Astrocyte (in vitro differentiated cells and primary cell): ENCODE measurements at regions not wholly inside any gene's neighbourhood (a gene's known extent, or its start where the extent isn't known, plus 50 kb on each side); places are given as distances from the start of the nearest gene placed in this dataset.

ENCODE experiments used
- DNase-seq: peaks from one replicate; pipeline ENCODE4 v3.0.0-alpha.2; 2010; ENCODE audit warnings: low read depth
- FAIRE-seq: peaks from 2 replicates; lab custom pipeline; 2011; peaks lifted over from hg19 to GRCh38; lab: Jason Lieb, UNC
- H2AFZ ChIP-seq: 2 replicates; pipeline ENCODE4 v1.6.0; 2012; ENCODE audit warnings: low read depth, low read length, inconsistent platforms
- H3K27ac ChIP-seq: 2 replicates; pipeline ENCODE4 v1.5.1; 2011; ENCODE audit warnings: low read depth, low read length, inconsistent platforms
- H3K27me3 ChIP-seq: 2 replicates; pipeline ENCODE4 v1.6.0; 2011; ENCODE audit warnings: low read length, inconsistent platforms; ENCODE audit not compliant: insufficient read depth
- H3K36me3 ChIP-seq: 2 replicates; pipeline ENCODE4 v1.5.1; 2011; ENCODE audit warnings: low read length, inconsistent platforms; ENCODE audit not compliant: insufficient read depth
- H3K4me1 ChIP-seq: 2 replicates; pipeline ENCODE4 v1.5.1; 2011; ENCODE audit warnings: low read length, inconsistent platforms; ENCODE audit not compliant: insufficient read depth
- H3K4me2 ChIP-seq: 2 replicates; pipeline ENCODE4 v1.6.0; 2012; ENCODE audit warnings: low read length, inconsistent platforms
- H3K4me3 ChIP-seq: 2 replicates; pipeline ENCODE4 v1.5.1; 2011; ENCODE audit warnings: low read depth, mild to moderate bottlenecking, low read length, inconsistent platforms; ENCODE audit not compliant: insufficient read depth
- H3K79me2 ChIP-seq: 2 replicates; pipeline ENCODE4 v1.6.0; 2012; ENCODE audit warnings: mild to moderate bottlenecking, low read length, inconsistent platforms; ENCODE audit not compliant: insufficient read depth
- H3K9ac ChIP-seq: 2 replicates; pipeline ENCODE4 v1.6.0; 2012; ENCODE audit warnings: mild to moderate bottlenecking, low read length, inconsistent platforms
- H3K9me3 ChIP-seq: 2 replicates; pipeline ENCODE4 v1.5.1; 2012; ENCODE audit warnings: low read depth, mild to moderate bottlenecking, low read length, inconsistent platforms; ENCODE audit not compliant: insufficient read depth
- H4K20me1 ChIP-seq: 2 replicates; pipeline ENCODE4 v1.6.0; 2012; ENCODE audit warnings: low read length, inconsistent platforms; ENCODE audit not compliant: insufficient read depth
- H3K27ac Mint-ChIP-seq: one replicate; pipeline ENCODE4 v1.8.0; 2021; ENCODE audit warnings: mild to moderate bottlenecking, mixed read lengths; ENCODE audit not compliant: unreplicated experiment
- H3K27me3 Mint-ChIP-seq: one replicate; pipeline ENCODE4 v1.8.0; 2021; ENCODE audit warnings: low read depth, mixed read lengths; ENCODE audit not compliant: unreplicated experiment
- H3K36me3 Mint-ChIP-seq: one replicate; pipeline ENCODE4 v1.8.0; 2021; ENCODE audit warnings: low read depth, mixed read lengths; ENCODE audit not compliant: unreplicated experiment
- H3K4me1 Mint-ChIP-seq: one replicate; pipeline ENCODE4 v1.8.0; 2021; ENCODE audit warnings: low read depth, mixed read lengths; ENCODE audit not compliant: unreplicated experiment
- H3K4me3 Mint-ChIP-seq: one replicate; pipeline ENCODE4 v1.8.0; 2021; ENCODE audit warnings: mild to moderate bottlenecking, moderate library complexity, mixed read lengths; ENCODE audit not compliant: unreplicated experiment
- H3K9me3 Mint-ChIP-seq: one replicate; pipeline ENCODE4 v1.8.0; 2021; ENCODE audit warnings: mild to moderate bottlenecking, mixed read lengths; ENCODE audit not compliant: unreplicated experiment
- CTCF ChIP-seq: IDR thresholded peaks from 2 replicates; pipeline ENCODE4 v1.5.1; 2011; ENCODE audit warnings: low read depth, mild to moderate bottlenecking, inconsistent platforms, low read length, moderate library complexity; ENCODE audit not compliant: insufficient read depth
- EZH2 ChIP-seq: IDR thresholded peaks from 2 replicates; pipeline ENCODE4 v1.6.1; 2012; ENCODE audit warnings: mild to moderate bottlenecking, low read length, inconsistent platforms; ENCODE audit not compliant: insufficient read depth

GRCh38 chr13:110813646-110814624 is 100.4 kb downstream of the ING1 start:
- Mint-ChIP-seq H3K9me3 (no peaks in the 10 kb centered on the region), H3K27me3 (peaks cover 11% of the 10 kb centered on the region), H3K36me3 (no peaks in the 10 kb centered on the region), H3K4me3 (no peak overlapping the region), H3K27ac (no peak overlapping the region), H3K4me1 (peaks cover 7% of the 10 kb centered on the region)
- no peak for DNase-seq
- H3K79me2 ChIP-seq: no peaks in the 10 kb centered on the region
- TF ChIP-seq CTCF (peak; percentile 5), EZH2 (no peak)
- no peak overlapping the region for H3K27ac ChIP-seq
- no peak overlapping the region for H3K4me3 ChIP-seq
- no peak overlapping the region for H3K9ac ChIP-seq
- peaks cover 21% of the 10 kb centered on the region for H3K27me3 ChIP-seq
- FAIRE-seq: no peak
- H3K9me3 ChIP-seq: no peaks in the 10 kb centered on the region
- no peaks in the 10 kb centered on the region for H4K20me1 ChIP-seq
- H2AFZ ChIP-seq: no peak overlapping the region
- no peak overlapping the region for H3K4me2 ChIP-seq
- H3K36me3 ChIP-seq: no peaks in the 10 kb centered on the region
- no peaks in the 10 kb centered on the region for H3K4me1 ChIP-seq

- Histone ChIP-seq H3K9ac (no peak overlapping the region), H4K20me1 (no peaks in the 10 kb centered on the region), H3K27me3 (peaks cover 14% of the 10 kb centered on the region), H3K9me3 (no peaks in the 10 kb centered on the region), H3K36me3 (no peaks in the 10 kb centered on the region), H3K4me1 (no peaks in the 10 kb centered on the region), H3K27ac (no peak overlapping the region), H3K4me3 (no peak overlapping the region), H3K4me2 (no peak overlapping the region), H2AFZ (no peak overlapping the region), H3K79me2 (no peaks in the 10 kb centered on the region)
- Mint-ChIP-seq H3K36me3 (no peaks in the 10 kb centered on the region), H3K27ac (no peak overlapping the region), H3K27me3 (peaks cover 11% of the 10 kb centered on the region), H3K4me3 (no peak overlapping the region), H3K9me3 (no peaks in the 10 kb centered on the region), H3K4me1 (peaks cover 7% of the 10 kb centered on the region)
- no peak for DNase-seq
- no peak for TF ChIP-seq EZH2
- no peak for TF ChIP-seq CTCF
- no peak for FAIRE-seq
Observed at GRCh38 chr13:110815471-110816204, 99.2 kb downstream of the ANKRD10 start.
